ENCODE measurements at regions not wholly inside any gene's neighbourhood (a gene's known extent, or its start where the extent isn't known, plus 50 kb on each side); places are given as distances from the start of the nearest gene placed in this dataset.

DNA sequence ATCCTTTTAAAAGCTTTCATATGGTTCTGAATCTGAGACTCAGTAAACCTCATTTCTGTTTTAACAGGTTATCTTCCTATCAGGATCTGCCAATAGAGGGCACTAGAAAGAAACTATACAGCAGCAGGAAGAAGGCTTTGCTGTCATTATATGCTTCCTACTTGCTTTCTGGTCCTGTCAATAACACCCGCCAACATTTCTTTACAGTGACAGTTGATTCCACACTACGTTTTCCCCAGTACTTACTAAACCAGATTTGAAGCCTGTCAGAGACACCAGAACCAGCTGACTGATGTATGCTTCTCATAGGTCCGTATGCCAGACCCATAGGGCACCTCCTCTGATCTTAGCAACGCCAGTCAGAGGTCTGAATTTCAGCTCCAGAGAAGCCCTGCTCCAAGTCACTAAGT, 341.0 kb upstream of the NEGR1 start:
- POLR2A ChIA-PET = no interaction called here
- CTCF ChIA-PET = interaction anchor here (0.6 to 1.7 kb wide), 6 partner anchors 8 to 1051 kb away, joined by 3 to 5 read pairs (median 3); no protein-coding TSS in a partner anchor
- DNase-seq (ENCODE audit: extremely low spot score) = peak; percentile 26

DNA sequence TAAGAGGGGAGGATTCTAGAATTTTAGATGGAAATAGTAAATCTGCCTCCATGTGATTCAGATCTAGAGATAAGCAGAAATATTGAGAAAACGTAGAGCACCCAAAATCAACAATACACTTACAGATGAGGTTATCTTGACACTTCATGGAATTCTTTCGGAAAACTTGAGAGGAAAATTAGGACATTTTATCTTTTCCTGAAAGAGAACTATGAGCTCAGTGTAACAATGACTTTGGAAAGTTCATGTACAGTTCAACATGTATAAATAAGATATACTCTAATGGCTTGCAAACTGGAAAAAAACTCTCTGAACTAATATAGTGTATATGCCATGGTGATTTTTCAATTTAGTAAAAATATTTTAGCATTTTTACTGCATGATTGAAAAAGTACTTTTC, 338.1 kb upstream of the NEGR1 start:
- no peak for DNase-seq (ENCODE audit: extremely low spot score)
- TF ChIP-seq, protein P1, sequence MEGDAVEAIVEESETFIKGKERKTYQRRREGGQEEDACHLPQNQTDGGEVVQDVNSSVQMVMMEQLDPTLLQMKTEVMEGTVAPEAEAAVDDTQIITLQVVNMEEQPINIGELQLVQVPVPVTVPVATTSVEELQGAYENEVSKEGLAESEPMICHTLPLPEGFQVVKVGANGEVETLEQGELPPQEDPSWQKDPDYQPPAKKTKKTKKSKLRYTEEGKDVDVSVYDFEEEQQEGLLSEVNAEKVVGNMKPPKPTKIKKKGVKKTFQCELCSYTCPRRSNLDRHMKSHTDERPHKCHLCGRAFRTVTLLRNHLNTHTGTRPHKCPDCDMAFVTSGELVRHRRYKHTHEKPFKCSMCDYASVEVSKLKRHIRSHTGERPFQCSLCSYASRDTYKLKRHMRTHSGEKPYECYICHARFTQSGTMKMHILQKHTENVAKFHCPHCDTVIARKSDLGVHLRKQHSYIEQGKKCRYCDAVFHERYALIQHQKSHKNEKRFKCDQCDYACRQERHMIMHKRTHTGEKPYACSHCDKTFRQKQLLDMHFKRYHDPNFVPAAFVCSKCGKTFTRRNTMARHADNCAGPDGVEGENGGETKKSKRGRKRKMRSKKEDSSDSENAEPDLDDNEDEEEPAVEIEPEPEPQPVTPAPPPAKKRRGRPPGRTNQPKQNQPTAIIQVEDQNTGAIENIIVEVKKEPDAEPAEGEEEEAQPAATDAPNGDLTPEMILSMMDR (IDR thresholded peaks at IDR 0.05; ENCODE audit: control extremely low read depth, extremely low read depth, low read depth, missing control alignments) = no peak
- CTCF ChIA-PET = interaction anchor here (0.9 kb wide), 1 partner anchor 19 kb away, joined by 3 read pairs; no protein-coding TSS in a partner anchor
- POLR2A ChIA-PET = no interaction called here

More for the DNA sequence above, 341.0 kb upstream of the NEGR1 start:
- TF ChIP-seq, protein P1 (IDR thresholded peaks at IDR 0.05; ENCODE audit: control extremely low read depth, extremely low read depth, low read depth, missing control alignments) = peak; percentile 51

DNA sequence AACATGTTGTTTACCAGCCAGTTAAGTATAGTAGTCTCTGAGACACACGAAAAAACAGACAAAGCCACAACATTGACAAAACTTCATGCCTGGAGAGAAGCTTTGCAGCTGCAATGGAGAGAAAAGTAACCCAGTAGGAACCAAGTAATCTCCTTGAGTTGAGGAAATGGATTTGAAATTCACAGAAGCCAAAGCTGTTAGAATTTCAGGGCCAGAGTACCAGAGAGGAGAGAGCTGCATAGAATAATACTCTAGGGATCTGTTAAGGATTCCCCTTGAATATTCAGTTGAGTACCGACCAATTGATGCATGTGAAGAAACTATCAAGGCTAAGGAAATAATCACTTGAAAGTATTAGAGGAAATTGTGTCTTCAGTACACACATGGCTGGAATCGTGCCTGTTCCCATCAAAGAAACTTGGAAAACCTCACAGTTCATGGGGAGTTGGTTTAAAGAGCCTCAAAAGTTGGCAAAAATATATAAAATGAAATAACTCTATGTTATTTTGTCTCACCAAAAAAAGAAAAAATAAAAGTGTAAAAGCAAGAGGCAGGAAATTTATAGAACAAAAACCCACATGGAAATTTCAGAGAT, 324.0 kb upstream of the NEGR1 start:
- no peak for DNase-seq (ENCODE audit: extremely low spot score)
- ChIA-PET CTCF (interaction anchor here (0.8 to 1.5 kb wide), 2 partner anchors 13 to 19 kb away, joined by 3 to 4 read pairs; no protein-coding TSS in a partner anchor), POLR2A (no interaction called here)
- TF ChIP-seq, protein P1 (IDR thresholded peaks at IDR 0.05; ENCODE audit: control extremely low read depth, extremely low read depth, low read depth, missing control alignments) = no peak

DNA sequence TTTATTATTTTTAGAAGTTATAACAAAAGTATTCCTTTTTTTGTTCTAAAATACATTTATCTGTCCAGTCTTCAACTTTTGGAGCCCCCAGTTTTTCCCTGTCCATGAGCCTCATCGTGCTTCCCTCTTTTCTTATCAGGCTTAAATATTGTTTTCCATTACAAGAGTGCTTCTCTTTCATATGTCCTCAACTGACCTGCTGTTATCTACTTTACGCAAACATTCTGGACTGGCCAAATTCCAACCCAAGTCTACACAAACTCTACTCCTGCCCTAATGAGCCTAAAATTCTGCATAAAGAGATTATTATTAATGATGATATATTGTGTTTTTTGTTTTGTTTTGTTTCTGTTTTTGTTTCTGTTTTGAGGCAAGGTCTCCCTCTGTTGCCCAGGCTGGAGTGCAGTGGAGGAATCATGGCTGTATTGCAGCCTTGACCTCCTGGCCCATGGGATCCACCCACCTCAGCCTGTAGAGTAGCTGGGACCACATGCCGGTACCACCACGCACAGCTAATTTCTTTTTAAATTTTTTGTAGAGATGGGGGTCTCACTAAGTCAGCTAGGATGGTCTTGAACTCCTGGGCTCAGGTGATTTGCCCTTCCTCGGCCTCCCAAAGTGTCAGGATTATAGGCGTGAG, 318.8 kb upstream of the NEGR1 start:
- ChIA-PET POLR2A (no interaction called here), CTCF (interaction anchor here (1.6 kb wide), 1 partner anchor 9 kb away, joined by 4 read pairs; no protein-coding TSS in a partner anchor)
- TF ChIP-seq, protein P1 (IDR thresholded peaks at IDR 0.05; ENCODE audit: control extremely low read depth, extremely low read depth, low read depth, missing control alignments) = no peak
- no peak for DNase-seq (ENCODE audit: extremely low spot score)

DNA sequence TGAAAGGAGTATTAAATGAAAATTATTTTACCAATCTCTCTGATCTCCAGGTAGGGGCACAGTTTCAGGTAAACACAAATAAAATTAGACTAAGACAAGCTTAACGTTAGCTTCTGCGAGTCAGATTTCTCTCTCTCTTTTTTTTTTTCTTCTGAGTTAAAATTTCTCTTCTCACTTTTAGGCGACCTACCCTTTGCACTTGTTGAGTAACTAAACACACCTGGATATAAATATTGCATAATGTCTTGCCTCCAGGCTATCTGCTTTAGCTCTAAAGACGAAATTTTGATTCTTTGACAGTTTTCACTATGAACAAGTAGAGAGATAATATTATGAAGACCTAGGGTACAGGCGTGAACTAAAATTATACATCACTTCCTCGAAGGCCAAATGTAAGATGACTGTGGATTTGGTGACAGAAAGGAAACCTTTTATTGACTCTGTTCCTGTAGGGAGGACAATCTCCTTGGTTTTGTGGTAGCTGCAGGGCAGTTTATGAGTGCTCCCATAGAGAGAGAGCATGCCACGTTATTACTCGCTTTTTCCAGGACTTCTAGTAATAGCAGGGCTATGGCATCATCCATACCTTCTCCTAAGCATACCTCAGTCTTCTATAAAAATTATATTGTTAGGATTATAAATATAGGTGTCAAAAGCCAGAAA, 303.8 kb upstream of the NEGR1 start:
- no peak for DNase-seq (ENCODE audit: extremely low spot score)
- TF ChIP-seq, protein P1 (IDR thresholded peaks at IDR 0.05; ENCODE audit: control extremely low read depth, extremely low read depth, low read depth, missing control alignments) = no peak
- POLR2A ChIA-PET = no interaction called here
- CTCF ChIA-PET = interaction anchor here (1.3 to 1.5 kb wide), 2 partner anchors 9 to 21 kb away, joined by 3 to 4 read pairs; no protein-coding TSS in a partner anchor

DNA sequence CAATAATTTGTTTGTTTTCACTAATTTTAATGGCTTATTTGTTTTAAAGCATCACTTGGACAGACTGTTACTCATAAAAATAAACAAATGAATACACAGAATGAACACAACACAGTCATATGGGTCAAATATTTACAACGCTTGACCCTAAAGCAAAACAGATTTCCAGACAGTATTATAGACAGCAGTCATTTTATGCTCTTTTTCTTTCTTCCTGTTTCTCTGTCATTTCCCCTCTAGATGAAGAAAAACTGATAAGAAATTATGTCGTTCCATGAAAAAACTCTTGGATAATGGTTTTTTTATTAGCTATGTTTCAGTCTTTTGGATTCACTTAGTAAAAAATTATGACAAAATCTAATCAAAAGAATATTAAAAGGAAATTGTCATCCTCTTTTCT, 297.3 kb upstream of the NEGR1 start:
- DNase-seq (ENCODE audit: extremely low spot score) = no peak
- TF ChIP-seq, protein P1 (IDR thresholded peaks at IDR 0.05; ENCODE audit: control extremely low read depth, extremely low read depth, low read depth, missing control alignments) = no peak
- ChIA-PET CTCF (interaction anchor here (0.9 kb wide), 2 partner anchors 8 to 12 kb away, joined by 3 read pairs; no protein-coding TSS in a partner anchor), POLR2A (no interaction called here)

Measured in GM10248 (cell line).